Natural killer cell (primary cell): ENCODE measurements at regions not wholly inside any gene's neighbourhood (a gene's known extent, or its start where the extent isn't known, plus 50 kb on each side); places are given as distances from the start of the nearest gene placed in this dataset.

ENCODE experiments used
- ATAC-seq, 3 donors: fragments of 150-1000 bp in 2 of 3; fragments of 200-7000 bp in 1 of 3; cut with Tn5 transposase; 1 replicate in 1 of 3; 2 replicates in 2 of 3; pipeline ENCODE4 v1.10.0; 2021; ENCODE audit warnings: mild to moderate bottlenecking in 2 of 3, moderate library complexity in 2 of 3
- DNase-seq, 2 donors: peaks; one replicate each; pipeline versions ENCODE4 v3.0.0 to v3.0.0-alpha.2; 2013 to 2021; ENCODE audit warnings: mixed read lengths in 1 of 2
- H3K27ac ChIP-seq: one replicate; pipeline ENCODE4 v1.5.1; 2013; ENCODE audit warnings: mild to moderate bottlenecking, low read length
- H3K27me3 ChIP-seq: one replicate; pipeline ENCODE4 v1.6.1; 2013; ENCODE audit warnings: low read length; ENCODE audit not compliant: control insufficient read depth, insufficient read depth
- H3K36me3 ChIP-seq: one replicate; pipeline ENCODE4 v1.6.1; 2013; ENCODE audit warnings: low read length; ENCODE audit not compliant: control insufficient read depth, insufficient read depth
- H3K4me1 ChIP-seq: one replicate; pipeline ENCODE4 v1.6.1; 2013; ENCODE audit warnings: low read length; ENCODE audit not compliant: control insufficient read depth, insufficient read depth
- H3K4me3 ChIP-seq: one replicate; pipeline ENCODE4 v1.5.1; 2013; ENCODE audit warnings: low read length
- H3K9me3 ChIP-seq: one replicate; pipeline ENCODE4 v1.6.1; 2013; ENCODE audit warnings: low read length; ENCODE audit not compliant: control insufficient read depth, insufficient read depth
- H3K27ac Mint-ChIP-seq, 2 donors: one replicate each; pipeline ENCODE4 v1.8.0; 2022; ENCODE audit warnings: mild to moderate bottlenecking in 2 of 2, mixed read lengths in 2 of 2, moderate library complexity in 1 of 2
- H3K27me3 Mint-ChIP-seq, 2 donors: one replicate each; pipeline ENCODE4 v1.8.0; 2022; ENCODE audit warnings: low read depth in 2 of 2, mixed read lengths in 2 of 2
- H3K36me3 Mint-ChIP-seq: one replicate; pipeline ENCODE4 v1.8.0; 2022; ENCODE audit warnings: mixed read lengths
- H3K4me1 Mint-ChIP-seq, 2 donors: one replicate each; pipeline ENCODE4 v1.8.0; 2022; ENCODE audit warnings: mixed read lengths in 2 of 2
- H3K4me3 Mint-ChIP-seq: one replicate; pipeline ENCODE4 v1.8.0; 2022; ENCODE audit warnings: mild to moderate bottlenecking, moderate library complexity, mixed read lengths
- H3K9me3 Mint-ChIP-seq, 2 donors: one replicate each; pipeline ENCODE4 v1.8.0; 2022; ENCODE audit warnings: mixed read lengths in 2 of 2
- CTCF ChIP-seq: fragments of 200-600 bp; IDR thresholded peaks from one replicate; pipeline ENCODE4 v1.8.0; 2022; ENCODE audit warnings: antibody characterized with exemption
- WGBS: methylation state at CpG from one replicate; pipeline ENCODE4 v1.1.7; 2013; ENCODE audit warnings: missing lambda C conversion rate; ENCODE audit not compliant: insufficient coverage; 5-methylcytosine and 5-hydroxymethylcytosine counted together
- intact Hi-C: fragments of 100-400 bp; cut with micrococcal nuclease; formaldehyde crosslinking; loops from one replicate; pipeline ENCODE4 v1.14.2; 2022

- TF ChIP-seq CTCF = no peak
- Mint-ChIP-seq H3K9me3 (peaks cover 20 to 21% of the 10 kb centered on the region in 2 donors), H3K4me3 (no peak overlapping the region), H3K4me1 (no peaks in the 10 kb centered on the region), H3K27me3 (no peaks in the 10 kb centered on the region), H3K36me3 (no peaks in the 10 kb centered on the region), H3K27ac (no peak overlapping the region)
- Histone ChIP-seq H3K4me1 (no peaks in the 10 kb centered on the region), H3K27ac (no peak overlapping the region), H3K9me3 (no peaks in the 10 kb centered on the region), H3K36me3 (no peaks in the 10 kb centered on the region), H3K27me3 (no peaks in the 10 kb centered on the region), H3K4me3 (no peak overlapping the region)
- no peak for DNase-seq
- intact Hi-C loops = no loop called here
- WGBS = 100% methylated on average over 3 of the region's 4 CpGs
- no peak for ATAC-seq
Observed at GRCh38 chr5:17714186-17714585, 79.9 kb downstream of the TAF11L14 start.

GRCh38 chr5:17719592-17719991, 85.3 kb downstream of the TAF11L14 start:
- Histone ChIP-seq H3K9me3 (peaks cover 3% of the 10 kb centered on the region), H3K27me3 (no peaks in the 10 kb centered on the region), H3K36me3 (no peaks in the 10 kb centered on the region), H3K27ac (no peak overlapping the region), H3K4me1 (no peaks in the 10 kb centered on the region), H3K4me3 (no peak overlapping the region)
- no peak overlapping the region for H3K27ac Mint-ChIP-seq
- no peaks in the 10 kb centered on the region for H3K36me3 Mint-ChIP-seq
- TF ChIP-seq CTCF = no peak
- no peaks in the 10 kb centered on the region for H3K4me1 Mint-ChIP-seq
- WGBS = 86% methylated on average over 9 of the region's 9 CpGs
- H3K4me3 Mint-ChIP-seq = no peak overlapping the region
- DNase-seq (no peak), ATAC-seq (no peak)
- H3K9me3 Mint-ChIP-seq = peaks cover 13% of the 10 kb centered on the region in 2 donors
- intact Hi-C loops = no loop called here
- no peaks in the 10 kb centered on the region for H3K27me3 Mint-ChIP-seq

GRCh38 chr5:17720071-17720470, 85.8 kb downstream of the TAF11L14 start:
- Mint-ChIP-seq H3K27me3 (no peaks in the 10 kb centered on the region), H3K4me3 (no peak overlapping the region), H3K27ac (no peak overlapping the region), H3K36me3 (no peaks in the 10 kb centered on the region), H3K9me3 (peaks cover 14 to 15% of the 10 kb centered on the region in 2 donors), H3K4me1 (no peaks in the 10 kb centered on the region)
- WGBS = 91% methylated on average over 4 of the region's 5 CpGs
- Histone ChIP-seq H3K27ac (no peak overlapping the region), H3K36me3 (no peaks in the 10 kb centered on the region), H3K9me3 (peaks cover 3% of the 10 kb centered on the region), H3K4me3 (no peak overlapping the region), H3K27me3 (no peaks in the 10 kb centered on the region), H3K4me1 (no peaks in the 10 kb centered on the region)
- TF ChIP-seq CTCF = no peak
- intact Hi-C loops = no loop called here
- no peak for ATAC-seq
- no peak for DNase-seq

- no peaks in the 10 kb centered on the region for H3K4me1 ChIP-seq
- intact Hi-C loops = no loop called here
Observed at GRCh38 chr5:17723876-17724275, 89.6 kb downstream of the TAF11L14 start.

More at GRCh38 chr5:17723876-17724275, 89.6 kb downstream of the TAF11L14 start:
- no peaks in the 10 kb centered on the region for H3K27me3 ChIP-seq
- Mint-ChIP-seq H3K4me1 (no peaks in the 10 kb centered on the region), H3K27me3 (no peaks in the 10 kb centered on the region), H3K27ac (no peak overlapping the region), H3K9me3 (peaks cover 8 to 13% of the 10 kb centered on the region in 2 donors), H3K4me3 (no peak overlapping the region), H3K36me3 (no peaks in the 10 kb centered on the region)
- H3K27ac ChIP-seq = no peak overlapping the region
- 89% methylated on average over 5 of the region's 5 CpGs for WGBS
- ATAC-seq (no peak), DNase-seq (no peak)
- no peaks in the 10 kb centered on the region for H3K36me3 ChIP-seq
- H3K9me3 ChIP-seq = peaks cover 3% of the 10 kb centered on the region
- no peak for TF ChIP-seq CTCF
- no peak overlapping the region for H3K4me3 ChIP-seq
